K562 (cell line): ENCODE measurements at regions not wholly inside any gene's neighbourhood (a gene's known extent, or its start where the extent isn't known, plus 50 kb on each side); places are given as distances from the start of the nearest gene placed in this dataset.
"Not testable (repeated sequence)": the region's sequence is repeated elsewhere in the genome, so short reads cannot be mapped to it uniquely, and the experiment has no call there.

Source experiments
- ELF2 ChIP-seq: fragments of 250-450 bp; sonication (Bioruptor Pico); IDR thresholded peaks from 2 replicates; pipeline ENCODE4 v1.5.0; 2021; ENCODE audit warnings: mild to moderate bottlenecking
- ETS2 ChIP-seq: IDR thresholded peaks from 2 replicates; pipeline ENCODE4 v1.6.1; 2016; ENCODE audit warnings: borderline replicate concordance, missing genetic modification characterization, mild to moderate bottlenecking, moderate library complexity, missing compliant biosample characterization; ENCODE audit not compliant: poor library complexity, severe bottlenecking
- ETV6 ChIP-seq, 3 experiments: fragments of 150-350 bp in 1 of 3; sonication (generic) in 1 of 3; formaldehyde crosslinking in 1 of 3; IDR thresholded peaks; 2 replicates each; pipeline versions ENCODE4 v1.6.1 to v1.8.0; 2014 to 2022; ENCODE audit warnings: borderline replicate concordance in 2 of 3, low read depth in 2 of 3, antibody characterized with exemption in 1 of 3, low read length in 1 of 3, mild to moderate bottlenecking in 1 of 3, missing genetic modification reagents in 1 of 3
- EZH2 ChIP-seq: IDR thresholded peaks from 2 replicates; pipeline ENCODE4 v1.6.1; 2012; ENCODE audit warnings: low read depth, mild to moderate bottlenecking, inconsistent platforms, low read length, borderline replicate concordance
- NCOA1 ChIP-seq: fragments of 450-650 bp; IDR thresholded peaks from 2 replicates; pipeline ENCODE4 v1.6.1; 2016; ENCODE audit warnings: low read depth
- RFX5 ChIP-seq: IDR thresholded peaks from 2 replicates; pipeline ENCODE4 v1.6.1; 2011; ENCODE audit warnings: low read depth, mild to moderate bottlenecking, improper control_type of control experiment, low read length
- SMC3 ChIP-seq: conservative IDR thresholded peaks from 2 replicates; pipeline ENCODE4 v1.6.1; 2011; ENCODE audit warnings: low read depth, low read length, improper control_type of control experiment; ENCODE audit not compliant: insufficient read depth
- ZNF274 ChIP-seq: IDR thresholded peaks from 2 replicates; pipeline ENCODE4 v1.6.1; 2011; ENCODE audit warnings: low read depth, mild to moderate bottlenecking, low read length, moderate library complexity, borderline replicate concordance
- ZNF785 ChIP-seq: fragments of 250-450 bp; sonication (Bioruptor Pico); IDR thresholded peaks from 2 replicates; pipeline ENCODE4 v1.4.0; 2020; ENCODE audit warnings: mild to moderate bottlenecking
- TF ChIP-seq, protein P1 (sequence below), 3 experiments: IDR thresholded peaks in 2 of 3; conservative IDR thresholded peaks in 1 of 3; 2 replicates each; pipeline ENCODE4 v1.5.1; 2011 to 2012; ENCODE audit warnings: low read length in 3 of 3, mild to moderate bottlenecking in 3 of 3, control low read depth in 2 of 3, improper control_type of control experiment in 1 of 3, inconsistent platforms in 1 of 3, low read depth in 1 of 3, mixed read lengths in 1 of 3, moderate library complexity in 1 of 3; ENCODE audit not compliant: insufficient read depth in 2 of 3
- TF ChIP-seq, protein P2 (sequence below), 2 experiments: fragments of 200-800 bp in 1 of 2; sonication (Bioruptor generic) in 1 of 2; sonication (generic) in 1 of 2; formaldehyde crosslinking in 1 of 2; IDR thresholded peaks in 1 of 2; conservative IDR thresholded peaks in 1 of 2; 2 replicates each; pipeline versions ENCODE4 v1.5.0 to v1.6.1; 2016 to 2020; ENCODE audit warnings: missing compliant biosample characterization in 1 of 2, missing genetic modification characterization in 1 of 2, missing genetic modification reagents in 1 of 2

DNA sequence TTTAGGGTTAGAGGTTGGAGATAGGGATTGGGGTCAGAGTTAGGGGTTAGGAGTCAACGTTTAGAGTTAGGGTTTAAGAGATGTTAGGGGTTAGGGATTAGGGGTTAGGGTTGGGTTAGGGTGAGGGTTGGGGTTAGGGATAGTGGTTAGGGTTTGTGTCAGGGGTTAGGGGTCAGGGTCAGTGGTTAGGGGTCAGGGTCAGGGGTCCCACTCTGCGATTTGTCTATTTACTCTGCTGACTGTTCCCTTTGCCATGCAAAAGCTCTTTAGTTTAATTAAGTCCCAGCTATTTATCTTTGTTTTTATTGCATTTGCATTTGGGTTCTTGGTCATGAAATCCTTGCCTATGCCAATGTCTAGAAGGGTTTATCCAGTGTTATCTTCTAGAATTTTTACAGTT lies 1649.3 kb downstream of the SPATA31A7 start:
- TF ChIP-seq ZNF274; RFX5; ZNF785 (CRISPR knock-in tag); EZH2; SMC3; NCOA1; ETV6 (IDR thresholded peaks at IDR 0.05; ENCODE audit: borderline replicate concordance in 1 of 2, low read depth in 2 of 2, low read length in 1 of 2); ETV6 (CRISPR knock-in tag; IDR thresholded peaks at IDR 0.05; ENCODE audit: borderline replicate concordance); ELF2; ETS2: not testable (repeated sequence)
- TF ChIP-seq, protein P1, sequence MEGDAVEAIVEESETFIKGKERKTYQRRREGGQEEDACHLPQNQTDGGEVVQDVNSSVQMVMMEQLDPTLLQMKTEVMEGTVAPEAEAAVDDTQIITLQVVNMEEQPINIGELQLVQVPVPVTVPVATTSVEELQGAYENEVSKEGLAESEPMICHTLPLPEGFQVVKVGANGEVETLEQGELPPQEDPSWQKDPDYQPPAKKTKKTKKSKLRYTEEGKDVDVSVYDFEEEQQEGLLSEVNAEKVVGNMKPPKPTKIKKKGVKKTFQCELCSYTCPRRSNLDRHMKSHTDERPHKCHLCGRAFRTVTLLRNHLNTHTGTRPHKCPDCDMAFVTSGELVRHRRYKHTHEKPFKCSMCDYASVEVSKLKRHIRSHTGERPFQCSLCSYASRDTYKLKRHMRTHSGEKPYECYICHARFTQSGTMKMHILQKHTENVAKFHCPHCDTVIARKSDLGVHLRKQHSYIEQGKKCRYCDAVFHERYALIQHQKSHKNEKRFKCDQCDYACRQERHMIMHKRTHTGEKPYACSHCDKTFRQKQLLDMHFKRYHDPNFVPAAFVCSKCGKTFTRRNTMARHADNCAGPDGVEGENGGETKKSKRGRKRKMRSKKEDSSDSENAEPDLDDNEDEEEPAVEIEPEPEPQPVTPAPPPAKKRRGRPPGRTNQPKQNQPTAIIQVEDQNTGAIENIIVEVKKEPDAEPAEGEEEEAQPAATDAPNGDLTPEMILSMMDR (IDR thresholded peaks at IDR 0.05 in 2 of 3, conservative IDR thresholded peaks at IDR 0.05 in 1 of 3; ENCODE audit: insufficient read depth in 2 of 3, low read depth in 1 of 3, low read length in 3 of 3): not testable (repeated sequence)
- TF ChIP-seq, protein P2, sequence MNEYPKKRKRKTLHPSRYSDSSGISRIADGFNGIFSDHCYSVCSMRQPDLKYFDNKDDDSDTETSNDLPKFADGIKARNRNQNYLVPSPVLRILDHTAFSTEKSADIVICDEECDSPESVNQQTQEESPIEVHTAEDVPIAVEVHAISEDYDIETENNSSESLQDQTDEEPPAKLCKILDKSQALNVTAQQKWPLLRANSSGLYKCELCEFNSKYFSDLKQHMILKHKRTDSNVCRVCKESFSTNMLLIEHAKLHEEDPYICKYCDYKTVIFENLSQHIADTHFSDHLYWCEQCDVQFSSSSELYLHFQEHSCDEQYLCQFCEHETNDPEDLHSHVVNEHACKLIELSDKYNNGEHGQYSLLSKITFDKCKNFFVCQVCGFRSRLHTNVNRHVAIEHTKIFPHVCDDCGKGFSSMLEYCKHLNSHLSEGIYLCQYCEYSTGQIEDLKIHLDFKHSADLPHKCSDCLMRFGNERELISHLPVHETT (CRISPR knock-in tag; conservative IDR thresholded peaks at IDR 0.05 in 1 of 2, IDR thresholded peaks at IDR 0.05 in 1 of 2): not testable (repeated sequence)
